Ovary (tissue), 7 donors: ENCODE measurements at regions not wholly inside any gene's neighbourhood (a gene's known extent, or its start where the extent isn't known, plus 50 kb on each side); places are given as distances from the start of the nearest gene placed in this dataset.
"Not testable (repeated sequence)": the region's sequence is repeated elsewhere in the genome, so short reads cannot be mapped to it uniquely, and the experiment has no call there.

Experiments
- DNase-seq, 5 donors: peaks; one replicate each; pipeline ENCODE4 v3.0.0-alpha.2; 2019 to 2020
- H3K27ac ChIP-seq, 2 donors: fragments of 200-600 bp; one replicate each; pipeline versions ENCODE4 v1.5.1 to v1.8.0; 2019 to 2022
- H3K27me3 ChIP-seq: fragments of 200-600 bp; one replicate; pipeline ENCODE4 v1.8.0; 2022
- H3K36me3 ChIP-seq: fragments of 200-600 bp; sonication (generic); one replicate; pipeline ENCODE4 v1.5.1; 2019
- H3K4me1 ChIP-seq: one replicate; pipeline ENCODE4 v1.8.1; 2013; ENCODE audit warnings: mild to moderate bottlenecking, moderate library complexity; ENCODE audit not compliant: insufficient read depth
- H3K4me3 ChIP-seq: fragments of 200-600 bp; sonication (generic); one replicate; pipeline ENCODE4 v1.5.1; 2017
- H3K9me3 ChIP-seq, 2 donors: fragments of 200-600 bp in 1 of 2; sonication (generic) in 1 of 2; one replicate each; pipeline versions ENCODE4 v1.5.1 to v1.8.1; 2013 to 2019; ENCODE audit warnings: mild to moderate bottlenecking in 1 of 2, moderate library complexity in 1 of 2
- CTCF ChIP-seq, 3 donors: fragments of 450-650 bp in 2 of 3; fragments of 200-600 bp in 1 of 3; IDR thresholded peaks; one replicate each; pipeline versions ENCODE4 v1.5.1 to v1.8.0; 2016 to 2022; ENCODE audit warnings: antibody characterized with exemption in 3 of 3, mild to moderate bottlenecking in 1 of 3
- EP300 ChIP-seq: sonication (generic); formaldehyde crosslinking; IDR thresholded peaks from one replicate; pipeline ENCODE4 v1.6.1; 2017; ENCODE audit warnings: antibody characterized with exemption
- POLR2A ChIP-seq: fragments of 450-650 bp; IDR thresholded peaks from one replicate; pipeline ENCODE4 v1.6.1; 2017; ENCODE audit warnings: antibody characterized with exemption, mild to moderate bottlenecking, moderate library complexity
- whole genome bisulfite sequencing, 3 donors: extraction: QIAGEN DNeasy Blood & Tissue Kit in 1 of 3; methylation state at CpG; one replicate each; pipeline versions ENCODE4 v1.1.5 to v1.1.7; 2013 to 2017; 5-methylcytosine and 5-hydroxymethylcytosine counted together
- intact Hi-C, 4 donors: fragments of 100-400 bp; cut with DNase I; formaldehyde crosslinking; loops; one replicate each; pipeline versions ENCODE4 v1.11.0 to v1.15.1; 2022 to 2023
- donor health status: DM: no; HTN: no; CAD: no; lungs with moderate emphysema.
- donor health status: DM: no; HTN: no; CAD: no.
- donor health status: Bipolar disorder and iron deficiency.
- donor health status: DM: no; HTN: no; CAD: no.
- donor health status: DM: yes; HTN: yes; CAD: no.

- H3K4me1 ChIP-seq, result no peaks in the 10 kb centered on the region
- no peak overlapping the region for H3K27ac ChIP-seq
- intact Hi-C loops, result loop anchor here in 1 of 4 donors (10.0 kb wide), 1 partner anchor 1420 kb away; no protein-coding TSS in a partner anchor
- no peaks in the 10 kb centered on the region for H3K36me3 ChIP-seq
- H3K4me3 ChIP-seq, result no peak overlapping the region
- 74 to 89% (median 84%) methylated on average over 13 of the region's 13 CpGs for WGBS, 3 donors
- H3K27me3 ChIP-seq, result no peaks in the 10 kb centered on the region
- TF ChIP-seq POLR2A (no peak), CTCF (IDR thresholded peaks at IDR 0.05) (no peak), EP300 (no peak)
- no peak for DNase-seq
- H3K9me3 ChIP-seq, result no peaks in the 10 kb centered on the region
Measured at GRCh38 chr13:22944378-22944777, 236.4 kb upstream of the SGCG start.

- H3K27me3 ChIP-seq, result no peaks in the 10 kb centered on the region
- 44 to 57% (median 55%) methylated on average over 9 of the region's 9 CpGs for WGBS, 3 donors
- H3K4me1 ChIP-seq, result no peaks in the 10 kb centered on the region
- DNase-seq, result no peak
- intact Hi-C loops, result loop anchor here in 1 of 4 donors (10.0 kb wide), 1 partner anchor 1419 kb away; no protein-coding TSS in a partner anchor
- TF ChIP-seq POLR2A, result no peak
- no peak for TF ChIP-seq EP300
- TF ChIP-seq CTCF (IDR thresholded peaks at IDR 0.05), result no peak
- no peak overlapping the region for H3K4me3 ChIP-seq
- H3K9me3 ChIP-seq, result no peaks in the 10 kb centered on the region
- no peak overlapping the region for H3K27ac ChIP-seq
- H3K36me3 ChIP-seq, result no peaks in the 10 kb centered on the region
Measured at GRCh38 chr13:22945321-22946226, 235.2 kb upstream of the SGCG start.

- WGBS, 3 donors, result 86 to 90% (median 90%) methylated on average over 13 of the region's 13 CpGs
- Histone ChIP-seq H3K36me3 (no peaks in the 10 kb centered on the region), H3K9me3 (no peaks in the 10 kb centered on the region), H3K27me3 (no peaks in the 10 kb centered on the region), H3K4me1 (no peaks in the 10 kb centered on the region), H3K4me3 (no peak overlapping the region), H3K27ac (no peak overlapping the region)
- DNase-seq, result no peak
- intact Hi-C loops, result loop anchor here in 1 of 4 donors (10.0 kb wide), 1 partner anchor 1416 kb away; no protein-coding TSS in a partner anchor
- TF ChIP-seq POLR2A, result no peak
- no peak for TF ChIP-seq CTCF (IDR thresholded peaks at IDR 0.05)
- no peak for TF ChIP-seq EP300
Measured at GRCh38 chr13:22948421-22948820, 232.4 kb upstream of the SGCG start.

- H3K36me3 ChIP-seq, intact Hi-C loops, H3K27me3 ChIP-seq, H3K4me1 ChIP-seq, H3K9me3 ChIP-seq, DNase-seq, H3K4me3 ChIP-seq, H3K27ac ChIP-seq: not testable (repeated sequence)
Measured at GRCh38 chr13:22952018-22952417, 228.8 kb upstream of the SGCG start.

GRCh38 chr13:22955147-22955546, 225.6 kb upstream of the SGCG start:
- intact Hi-C loops, result not testable (repeated sequence)

GRCh38 chr13:22956456-22957115, 224.2 kb upstream of the SGCG start:
- whole genome bisulfite sequencing, 3 donors, result 77 to 83% (median 80%) methylated on average over 9 of the region's 9 CpGs
- H3K36me3 ChIP-seq, H3K27ac ChIP-seq, H3K4me3 ChIP-seq, H3K9me3 ChIP-seq, intact Hi-C loops, H3K4me1 ChIP-seq, DNase-seq, H3K27me3 ChIP-seq: not testable (repeated sequence)

More at GRCh38 chr13:22955147-22955546, 225.6 kb upstream of the SGCG start:
- DNase-seq, H3K27ac ChIP-seq, H3K27me3 ChIP-seq, H3K4me3 ChIP-seq, H3K4me1 ChIP-seq, H3K9me3 ChIP-seq, H3K36me3 ChIP-seq: not testable (repeated sequence)
- 24 to 36% (median 31%) methylated on average over 2 of the region's 2 CpGs for WGBS, 3 donors

GRCh38 chr13:22959859-22960258, 220.9 kb upstream of the SGCG start:
- not testable (repeated sequence) for H3K27ac ChIP-seq, H3K36me3 ChIP-seq, DNase-seq, H3K27me3 ChIP-seq, H3K4me1 ChIP-seq, H3K9me3 ChIP-seq, H3K4me3 ChIP-seq
- WGBS, 3 donors, result 93 to 95% (median 95%) methylated on average over 13 to 14 of the region's 14 CpGs
- intact Hi-C loops, result loop anchor here in 1 of 4 donors (5.0 kb wide), 1 partner anchor 1427 kb away; no protein-coding TSS in a partner anchor
